Stimulated activated CD4-positive, alpha-beta T cell treated with anti-CD3 and anti-CD28 coated beads, Interleukin-2, amount 100 ng/mL, for 4 hours (primary cell): ENCODE measurements at regions not wholly inside any gene's neighbourhood (a gene's known extent, or its start where the extent isn't known, plus 50 kb on each side); places are given as distances from the start of the nearest gene placed in this dataset.

Experiments used
- DNase-seq: peaks from one replicate; pipeline ENCODE4 v3.0.0-alpha.2; 2020; ENCODE audit warnings: low read depth

GRCh38 chr20:61126369-61127195 lies 125.5 kb upstream of the CDH4 start:
- no peak for DNase-seq

GRCh38 chr20:61127311-61128039 lies 124.6 kb upstream of the CDH4 start:
- DNase-seq = no peak

GRCh38 chr20:61128701-61129269 lies 123.3 kb upstream of the CDH4 start:
- no peak for DNase-seq

GRCh38 chr20:61129311-61129710 lies 122.8 kb upstream of the CDH4 start:
- no peak for DNase-seq

- DNase-seq = no peak
Measured at GRCh38 chr20:61130156-61130555, 121.9 kb upstream of the CDH4 start.

GRCh38 chr20:61131944-61132343 lies 120.1 kb upstream of the CDH4 start:
- DNase-seq = no peak

- DNase-seq = no peak
Measured at GRCh38 chr20:61133611-61134010, 118.5 kb upstream of the CDH4 start.

- DNase-seq = no peak
Measured at GRCh38 chr20:61134296-61135030, 117.6 kb upstream of the CDH4 start.

- DNase-seq = no peak
Measured at GRCh38 chr20:61135266-61135665, 116.8 kb upstream of the CDH4 start.

- DNase-seq = no peak
Measured at GRCh38 chr20:61135968-61136367, 116.1 kb upstream of the CDH4 start.

GRCh38 chr20:61138566-61138965 lies 113.5 kb upstream of the CDH4 start:
- DNase-seq = no peak

GRCh38 chr20:61139031-61139430 lies 113.0 kb upstream of the CDH4 start:
- no peak for DNase-seq

- no peak for DNase-seq
Measured at GRCh38 chr20:61140576-61140975, 111.5 kb upstream of the CDH4 start.

- no peak for DNase-seq
Measured at GRCh38 chr20:61146023-61146422, 106.0 kb upstream of the CDH4 start.

GRCh38 chr20:61149636-61150035 lies 102.4 kb upstream of the CDH4 start:
- no peak for DNase-seq

- no peak for DNase-seq
Measured at GRCh38 chr20:61157301-61157700, 94.8 kb upstream of the CDH4 start.

GRCh38 chr20:61159957-61160686 lies 91.9 kb upstream of the CDH4 start:
- DNase-seq = no peak

GRCh38 chr20:61161726-61162390 lies 90.2 kb upstream of the CDH4 start:
- no peak for DNase-seq

- no peak for DNase-seq
Measured at GRCh38 chr20:61162451-61162850, 89.6 kb upstream of the CDH4 start.

- no peak for DNase-seq
Measured at GRCh38 chr20:61163031-61163430, 89.0 kb upstream of the CDH4 start.

GRCh38 chr20:61166324-61166723 lies 85.7 kb upstream of the CDH4 start:
- DNase-seq = no peak
